PC-9 (cell line): ENCODE measurements at regions not wholly inside any gene's neighbourhood (a gene's known extent, or its start where the extent isn't known, plus 50 kb on each side); places are given as distances from the start of the nearest gene placed in this dataset.
A peak's percentile ranks its signal among the peaks of the same experiment; 100 is the strongest.
"Not testable (repeated sequence)": the region's sequence is repeated elsewhere in the genome, so short reads cannot be mapped to it uniquely, and the experiment has no call there.

Source experiments
- BruUV-seq: library from RNA; stranded (reverse); fragments of 400-500 nt; replicated peaks from 2 replicates; lab custom pipeline; 2021; lab: Mats Ljungman, UMichigan
- CTCF ChIA-PET: fragments of 300-600 bp; sonication (Branson Sonifier 250); formaldehyde crosslinking; loops from one replicate; lab custom pipeline; 2022; ENCODE audit warnings: antibody characterized with exemption; lab: Charles Lee
- POLR2A ChIA-PET: fragments of 300-600 bp; sonication (Branson Sonifier 250); formaldehyde crosslinking; loops from one replicate; lab custom pipeline; 2022; ENCODE audit warnings: antibody characterized with exemption; ENCODE audit not compliant: unreplicated experiment; lab: Charles Lee
- DNase-seq, 2 experiments: peaks; one replicate each; pipeline versions ENCODE4 v3.0.0 to v3.0.0-alpha.2; 2015 to 2022; ENCODE audit warnings: mixed read lengths in 1 of 2
- H2AFZ ChIP-seq: fragments of 200-600 bp; sonication (generic); 2 replicates; pipeline ENCODE4 v1.8.1; 2017; ENCODE audit warnings: antibody characterized with exemption
- H3F3A ChIP-seq: fragments of 200-600 bp; sonication (generic); 2 replicates; pipeline ENCODE4 v1.8.1; 2017; ENCODE audit warnings: antibody characterized with exemption, mild to moderate bottlenecking, low read depth; ENCODE audit not compliant: insufficient read depth
- H3K27ac ChIP-seq: fragments of 200-600 bp; sonication (generic); 2 replicates; pipeline ENCODE4 v1.6.1; 2016; ENCODE audit warnings: mixed run types
- H3K27me3 ChIP-seq: fragments of 200-600 bp; sonication (generic); 2 replicates; pipeline ENCODE4 v1.6.1; 2016; ENCODE audit warnings: low read depth, mixed run types; ENCODE audit not compliant: insufficient read depth
- H3K36me3 ChIP-seq: fragments of 200-600 bp; sonication (generic); 2 replicates; pipeline ENCODE4 v1.6.1; 2016; ENCODE audit warnings: low read depth, mixed run types
- H3K4me1 ChIP-seq: fragments of 200-600 bp; sonication (generic); replicated peaks from 2 replicates; pipeline ENCODE4 v1.6.1; 2016; ENCODE audit warnings: mixed run types; ENCODE audit not compliant: insufficient read depth
- H3K4me2 ChIP-seq: fragments of 200-600 bp; sonication (generic); 2 replicates; pipeline ENCODE4 v1.6.1; 2017; ENCODE audit warnings: mixed run types
- H3K4me3 ChIP-seq: fragments of 200-600 bp; sonication (generic); 2 replicates; pipeline ENCODE4 v1.6.1; 2016; ENCODE audit warnings: mixed run types
- H3K79me2 ChIP-seq: fragments of 200-600 bp; sonication (generic); 2 replicates; pipeline ENCODE4 v1.6.1; 2017; ENCODE audit warnings: low read depth, mixed run types
- H3K9me2 ChIP-seq: fragments of 200-600 bp; sonication (generic); 2 replicates; pipeline ENCODE4 v1.8.1; 2017; ENCODE audit warnings: mild to moderate bottlenecking; ENCODE audit not compliant: insufficient read depth
- H3K9me3 ChIP-seq: fragments of 200-600 bp; sonication (generic); 2 replicates; pipeline ENCODE4 v1.8.1; 2016; ENCODE audit warnings: low read depth; ENCODE audit not compliant: insufficient read depth
- H4K20me1 ChIP-seq: fragments of 200-600 bp; sonication (generic); 2 replicates; pipeline ENCODE4 v1.8.1; 2017; ENCODE audit not compliant: insufficient read depth
- CTCF ChIP-seq: fragments of 200-600 bp; sonication (generic); conservative IDR thresholded peaks from 2 replicates; pipeline ENCODE4 v1.6.1; 2017; ENCODE audit warnings: mixed run types, antibody characterized with exemption, mild to moderate bottlenecking, moderate library complexity
- EZH2 ChIP-seq: fragments of 200-600 bp; sonication (generic); IDR thresholded peaks from 2 replicates; pipeline ENCODE4 v1.8.0; 2017; ENCODE audit warnings: antibody characterized with exemption, low read depth
- intact Hi-C: fragments of 100-400 bp; cut with micrococcal nuclease; formaldehyde crosslinking; loops from one replicate; pipeline ENCODE4 v1.10.0; 2022; ENCODE audit not compliant: unreplicated experiment

GRCh38 chr4:57342411-57342810, 232.2 kb upstream of the IGFBP7 start:
- TF ChIP-seq EZH2, result no peak
- TF ChIP-seq CTCF, result no peak
- no TSS peak for BruUV-seq
- H3K4me2 ChIP-seq, result no peak overlapping the region
- no peak overlapping the region for H3K27ac ChIP-seq
- H3K36me3 ChIP-seq, result no peaks in the 10 kb centered on the region
- peak in 1 of 2 experiments; percentile 0 for DNase-seq
- no peaks in the 10 kb centered on the region for H3F3A ChIP-seq
- H3K79me2 ChIP-seq, result no peaks in the 10 kb centered on the region
- POLR2A ChIA-PET, result no interaction called here
- no peaks in the 10 kb centered on the region for H4K20me1 ChIP-seq
- CTCF ChIA-PET, result no interaction called here
- H3K4me1 ChIP-seq, result no peaks in the 10 kb centered on the region
- H3K9me3 ChIP-seq, result no peaks in the 10 kb centered on the region
- H2AFZ ChIP-seq, result no peak overlapping the region
- no peaks in the 10 kb centered on the region for H3K27me3 ChIP-seq
- no peak overlapping the region for H3K4me3 ChIP-seq
- intact Hi-C loops, result no loop called here
- H3K9me2 ChIP-seq, result no peaks in the 10 kb centered on the region

- BruUV-seq, result not testable (repeated sequence)
Measured at GRCh38 chr4:57338861-57339260, 228.7 kb upstream of the IGFBP7 start.

GRCh38 chr4:57333684-57334083, 223.5 kb upstream of the IGFBP7 start:
- Histone ChIP-seq H3K9me3 (no peaks in the 10 kb centered on the region), H3K9me2 (no peaks in the 10 kb centered on the region), H3K4me3 (no peak overlapping the region), H3K27me3 (no peaks in the 10 kb centered on the region), H3K4me1 (no peaks in the 10 kb centered on the region), H3K27ac (no peak overlapping the region), H3K36me3 (no peaks in the 10 kb centered on the region), H2AFZ (no peak overlapping the region), H3F3A (no peaks in the 10 kb centered on the region), H4K20me1 (no peaks in the 10 kb centered on the region), H3K4me2 (no peak overlapping the region), H3K79me2 (no peaks in the 10 kb centered on the region)
- BruUV-seq, result no TSS peak
- CTCF ChIA-PET, result no interaction called here
- DNase-seq, result no peak
- intact Hi-C loops, result no loop called here
- POLR2A ChIA-PET, result no interaction called here
- TF ChIP-seq CTCF (no peak), EZH2 (no peak)

More at GRCh38 chr4:57338861-57339260, 228.7 kb upstream of the IGFBP7 start:
- H2AFZ ChIP-seq, H3K4me1 ChIP-seq, H3K4me2 ChIP-seq, H3K27me3 ChIP-seq, H3K9me2 ChIP-seq, H3K4me3 ChIP-seq, H3K9me3 ChIP-seq, H4K20me1 ChIP-seq, POLR2A ChIA-PET, H3F3A ChIP-seq, H3K27ac ChIP-seq, CTCF ChIA-PET, intact Hi-C loops, DNase-seq, H3K79me2 ChIP-seq, H3K36me3 ChIP-seq: not testable (repeated sequence)

GRCh38 chr4:57331959-57332358, 221.8 kb upstream of the IGFBP7 start:
- H3K4me1 ChIP-seq, result no peaks in the 10 kb centered on the region
- H3K27me3 ChIP-seq, result no peaks in the 10 kb centered on the region
- H3K4me3 ChIP-seq, result no peak overlapping the region
- no peaks in the 10 kb centered on the region for H3K79me2 ChIP-seq
- no TSS peak for BruUV-seq
- intact Hi-C loops, result no loop called here
- no peaks in the 10 kb centered on the region for H3K9me3 ChIP-seq
- no peak overlapping the region for H3K4me2 ChIP-seq
- no peaks in the 10 kb centered on the region for H3K36me3 ChIP-seq
- ChIA-PET CTCF (no interaction called here), POLR2A (no interaction called here)
- no peaks in the 10 kb centered on the region for H4K20me1 ChIP-seq
- no peak for DNase-seq
- H3K27ac ChIP-seq, result no peak overlapping the region
- no peak overlapping the region for H2AFZ ChIP-seq
- no peaks in the 10 kb centered on the region for H3K9me2 ChIP-seq
- no peaks in the 10 kb centered on the region for H3F3A ChIP-seq
- TF ChIP-seq EZH2, result no peak
- no peak for TF ChIP-seq CTCF
